Neural progenitor cell (in vitro differentiated cells): ENCODE measurements at regions not wholly inside any gene's neighbourhood (a gene's known extent, or its start where the extent isn't known, plus 50 kb on each side); places are given as distances from the start of the nearest gene placed in this dataset.

Source experiments
- DNase-seq: peaks from one replicate; pipeline ENCODE4 v3.0.0-alpha.2; 2016; ENCODE audit warnings: low spot score
- H2AFZ ChIP-seq: fragments of 200-600 bp; sonication (generic); replicated peaks from 2 replicates; pipeline ENCODE4 v1.6.1; 2016; ENCODE audit warnings: antibody characterized with exemption
- H3F3A ChIP-seq: fragments of 200-600 bp; sonication (generic); 2 replicates; pipeline ENCODE4 v1.6.1; 2016; ENCODE audit warnings: antibody characterized with exemption, low read depth
- H3K27ac ChIP-seq: fragments of 200-600 bp; sonication (generic); 2 replicates; pipeline ENCODE4 v1.5.1; 2016; ENCODE audit warnings: mild to moderate bottlenecking
- H3K27me3 ChIP-seq: fragments of 200-600 bp; sonication (generic); 2 replicates; pipeline ENCODE4 v1.6.1; 2016; ENCODE audit warnings: mild to moderate bottlenecking, moderate library complexity
- H3K36me3 ChIP-seq: fragments of 200-600 bp; sonication (generic); 2 replicates; pipeline ENCODE4 v1.5.1; 2016
- H3K4me1 ChIP-seq: fragments of 200-600 bp; sonication (generic); 2 replicates; pipeline ENCODE4 v1.6.1; 2016; ENCODE audit warnings: mixed run types
- H3K4me2 ChIP-seq: fragments of 200-600 bp; sonication (generic); 2 replicates; pipeline ENCODE4 v1.6.1; 2016
- H3K4me3 ChIP-seq: fragments of 200-600 bp; sonication (generic); 2 replicates; pipeline ENCODE4 v1.5.1; 2016
- H3K79me2 ChIP-seq: fragments of 200-600 bp; sonication (generic); 2 replicates; pipeline ENCODE4 v1.6.1; 2016; ENCODE audit warnings: low read depth
- H3K9ac ChIP-seq: fragments of 200-600 bp; sonication (generic); 2 replicates; pipeline ENCODE4 v1.6.1; 2016
- H3K9me3 ChIP-seq: fragments of 200-600 bp; sonication (generic); 2 replicates; pipeline ENCODE4 v1.5.1; 2016; ENCODE audit warnings: low read depth
- H4K20me1 ChIP-seq: fragments of 200-600 bp; sonication (generic); 2 replicates; pipeline ENCODE4 v1.6.1; 2016; ENCODE audit warnings: low read depth
- H3K27ac Mint-ChIP-seq: 3 replicates; pipeline ENCODE4 v1.8.0; 2021; ENCODE audit warnings: mixed read lengths
- H3K27me3 Mint-ChIP-seq: 2 replicates; pipeline ENCODE4 v1.8.0; 2022; ENCODE audit warnings: low read depth, mild to moderate bottlenecking, inconsistent platforms, moderate library complexity, mixed read lengths; ENCODE audit not compliant: insufficient read depth
- H3K36me3 Mint-ChIP-seq: 3 replicates; pipeline ENCODE4 v1.8.0; 2021; ENCODE audit warnings: mixed read lengths
- H3K4me1 Mint-ChIP-seq: 3 replicates; pipeline ENCODE4 v1.8.0; 2021; ENCODE audit warnings: mixed read lengths
- H3K4me3 Mint-ChIP-seq: 3 replicates; pipeline ENCODE4 v1.8.0; 2021; ENCODE audit warnings: mild to moderate bottlenecking, moderate library complexity, mixed read lengths
- H3K9me3 Mint-ChIP-seq: 3 replicates; pipeline ENCODE4 v1.8.0; 2020; ENCODE audit warnings: mixed read lengths
- EZH2 ChIP-seq: fragments of 200-600 bp; sonication (generic); IDR thresholded peaks from 2 replicates; pipeline ENCODE4 v1.6.1; 2017; ENCODE audit warnings: antibody characterized with exemption, mild to moderate bottlenecking, moderate library complexity
- EZH2phosphoT487 ChIP-seq: fragments of 200-600 bp; sonication (generic); IDR thresholded peaks from 2 replicates; pipeline ENCODE4 v1.6.1; 2017; ENCODE audit warnings: antibody characterized with exemption
- TF ChIP-seq, protein P1 (sequence below): fragments of 200-600 bp; sonication (generic); IDR thresholded peaks from 2 replicates; pipeline ENCODE4 v1.5.1; 2017; ENCODE audit warnings: antibody characterized with exemption, mild to moderate bottlenecking

DNA sequence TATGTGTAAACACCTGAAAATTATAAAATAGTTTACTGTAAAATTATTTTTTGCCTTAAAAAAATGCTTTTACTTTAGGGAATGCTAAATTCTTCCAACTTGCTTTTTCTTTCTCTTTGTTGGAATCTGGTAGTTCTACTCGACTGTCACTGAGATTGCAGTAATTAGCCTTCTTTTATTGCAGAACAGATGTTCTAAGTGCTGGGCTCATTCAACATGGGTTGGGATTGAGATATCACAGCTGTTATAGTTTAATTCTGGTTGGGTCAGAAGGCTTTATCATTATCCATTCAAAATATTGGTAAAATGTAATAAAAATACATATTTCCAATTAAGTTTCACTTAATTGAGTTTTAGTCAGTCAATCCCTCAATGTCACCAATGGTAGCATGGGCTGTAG lies 686.7 kb downstream of the CDH18 start:
- no peak overlapping the region for H2AFZ ChIP-seq
- no peak overlapping the region for H3K4me3 Mint-ChIP-seq
- H3K4me2 ChIP-seq: no peak overlapping the region
- no peak for DNase-seq
- TF ChIP-seq, protein P1, sequence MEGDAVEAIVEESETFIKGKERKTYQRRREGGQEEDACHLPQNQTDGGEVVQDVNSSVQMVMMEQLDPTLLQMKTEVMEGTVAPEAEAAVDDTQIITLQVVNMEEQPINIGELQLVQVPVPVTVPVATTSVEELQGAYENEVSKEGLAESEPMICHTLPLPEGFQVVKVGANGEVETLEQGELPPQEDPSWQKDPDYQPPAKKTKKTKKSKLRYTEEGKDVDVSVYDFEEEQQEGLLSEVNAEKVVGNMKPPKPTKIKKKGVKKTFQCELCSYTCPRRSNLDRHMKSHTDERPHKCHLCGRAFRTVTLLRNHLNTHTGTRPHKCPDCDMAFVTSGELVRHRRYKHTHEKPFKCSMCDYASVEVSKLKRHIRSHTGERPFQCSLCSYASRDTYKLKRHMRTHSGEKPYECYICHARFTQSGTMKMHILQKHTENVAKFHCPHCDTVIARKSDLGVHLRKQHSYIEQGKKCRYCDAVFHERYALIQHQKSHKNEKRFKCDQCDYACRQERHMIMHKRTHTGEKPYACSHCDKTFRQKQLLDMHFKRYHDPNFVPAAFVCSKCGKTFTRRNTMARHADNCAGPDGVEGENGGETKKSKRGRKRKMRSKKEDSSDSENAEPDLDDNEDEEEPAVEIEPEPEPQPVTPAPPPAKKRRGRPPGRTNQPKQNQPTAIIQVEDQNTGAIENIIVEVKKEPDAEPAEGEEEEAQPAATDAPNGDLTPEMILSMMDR: no peak
- TF ChIP-seq EZH2phosphoT487: no peak
- no peak for TF ChIP-seq EZH2
- peaks cover 2% of the 10 kb centered on the region for H3K9me3 Mint-ChIP-seq
- no peaks in the 10 kb centered on the region for H3K36me3 ChIP-seq
- H3K27ac Mint-ChIP-seq: no peak overlapping the region
- no peaks in the 10 kb centered on the region for H3K4me1 ChIP-seq
- H3K9ac ChIP-seq: no peak overlapping the region
- H3K79me2 ChIP-seq: no peaks in the 10 kb centered on the region
- no peaks in the 10 kb centered on the region for H3K27me3 Mint-ChIP-seq
- H3F3A ChIP-seq: no peaks in the 10 kb centered on the region
- no peaks in the 10 kb centered on the region for H3K27me3 ChIP-seq
- no peaks in the 10 kb centered on the region for H4K20me1 ChIP-seq
- H3K4me1 Mint-ChIP-seq: no peaks in the 10 kb centered on the region
- H3K27ac ChIP-seq: no peak overlapping the region
- H3K4me3 ChIP-seq: no peak overlapping the region
- H3K9me3 ChIP-seq: no peaks in the 10 kb centered on the region
- no peaks in the 10 kb centered on the region for H3K36me3 Mint-ChIP-seq

GRCh38 chr5:19314840-19315239 lies 673.2 kb downstream of the CDH18 start:
- TF ChIP-seq, protein P1: no peak
- TF ChIP-seq EZH2phosphoT487 (no peak), EZH2 (no peak)
- Histone ChIP-seq H4K20me1 (no peaks in the 10 kb centered on the region), H3K79me2 (no peaks in the 10 kb centered on the region), H3K9me3 (no peaks in the 10 kb centered on the region), H3K4me2 (no peak overlapping the region), H3K4me3 (no peak overlapping the region), H3K4me1 (peaks cover under 1% of the 10 kb centered on the region), H3K36me3 (no peaks in the 10 kb centered on the region), H3K27me3 (no peaks in the 10 kb centered on the region), H3K27ac (no peak overlapping the region), H2AFZ (no peak overlapping the region), H3F3A (no peaks in the 10 kb centered on the region), H3K9ac (no peak overlapping the region)
- no peak for DNase-seq
- no peak overlapping the region for H3K4me3 Mint-ChIP-seq
- peaks cover 4% of the 10 kb centered on the region for H3K27me3 Mint-ChIP-seq
- H3K4me1 Mint-ChIP-seq: no peaks in the 10 kb centered on the region
- H3K27ac Mint-ChIP-seq: no peak overlapping the region
- no peaks in the 10 kb centered on the region for H3K36me3 Mint-ChIP-seq
- peaks cover 2% of the 10 kb centered on the region for H3K9me3 Mint-ChIP-seq

DNA sequence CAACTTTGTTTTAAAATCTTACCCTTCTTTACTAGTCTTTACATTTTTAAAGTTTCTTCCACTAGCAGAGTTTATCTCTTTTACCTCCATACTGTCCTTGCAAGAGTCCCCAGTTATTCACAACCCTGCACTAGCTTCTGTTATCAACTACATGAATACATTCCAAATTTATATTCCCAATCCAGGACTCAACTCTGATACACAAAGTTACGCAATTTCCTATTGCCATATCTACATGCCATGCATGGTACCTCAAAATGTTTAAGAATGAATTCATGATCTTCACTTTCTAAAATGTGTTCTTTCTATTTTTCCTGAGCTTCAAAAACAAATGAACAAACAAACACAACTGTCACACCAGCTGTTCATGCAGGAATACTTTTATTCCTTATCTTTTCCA lies 668.7 kb downstream of the CDH18 start:
- Mint-ChIP-seq H3K36me3 (no peaks in the 10 kb centered on the region), H3K9me3 (peaks cover 2% of the 10 kb centered on the region), H3K4me3 (no peak overlapping the region), H3K27ac (no peak overlapping the region), H3K27me3 (peaks cover under 1% of the 10 kb centered on the region), H3K4me1 (peaks cover 9% of the 10 kb centered on the region)
- Histone ChIP-seq H3K36me3 (no peaks in the 10 kb centered on the region), H2AFZ (no peak overlapping the region), H3K27ac (no peak overlapping the region), H3K4me1 (peaks cover 7% of the 10 kb centered on the region), H3K9ac (no peak overlapping the region), H3F3A (no peaks in the 10 kb centered on the region), H3K4me2 (no peak overlapping the region), H3K9me3 (no peaks in the 10 kb centered on the region), H4K20me1 (no peaks in the 10 kb centered on the region), H3K4me3 (no peak overlapping the region), H3K79me2 (no peaks in the 10 kb centered on the region), H3K27me3 (no peaks in the 10 kb centered on the region)
- no peak for TF ChIP-seq EZH2
- TF ChIP-seq, protein P1: no peak
- no peak for TF ChIP-seq EZH2phosphoT487
- no peak for DNase-seq
